Activated gamma-delta T cell treated with Interleukin-2 at 50 U/mL for 16 hours (primary cell): ENCODE measurements at regions not wholly inside any gene's neighbourhood (a gene's known extent, or its start where the extent isn't known, plus 50 kb on each side); places are given as distances from the start of the nearest gene placed in this dataset.

ENCODE experiments used
- DNase-seq: peaks from one replicate; pipeline ENCODE4 v3.0.0-alpha.2; 2020

GRCh38 chr1:5765997-5766913 is 226.0 kb downstream of the NPHP4 start:
- no peak for DNase-seq

GRCh38 chr1:5765483-5765882 is 226.7 kb downstream of the NPHP4 start:
- no peak for DNase-seq

GRCh38 chr1:5764959-5765358 is 227.3 kb downstream of the NPHP4 start:
- no peak for DNase-seq

- DNase-seq: no peak
These were observed 227.8 kb downstream of the NPHP4 start for GRCh38 chr1:5764464-5764863.

GRCh38 chr1:5763696-5764370 is 228.4 kb downstream of the NPHP4 start:
- DNase-seq: no peak

- DNase-seq: no peak
These were observed 233.2 kb downstream of the NPHP4 start for GRCh38 chr1:5758859-5759578.

- DNase-seq: no peak
These were observed 234.0 kb downstream of the NPHP4 start for GRCh38 chr1:5758000-5758858.

- no peak for DNase-seq
These were observed 234.9 kb downstream of the NPHP4 start for GRCh38 chr1:5757187-5757805.

GRCh38 chr1:5756434-5757186 is 235.6 kb downstream of the NPHP4 start:
- DNase-seq: no peak

GRCh38 chr1:5755552-5756125 is 236.6 kb downstream of the NPHP4 start:
- DNase-seq: no peak

- DNase-seq: no peak
These were observed 237.2 kb downstream of the NPHP4 start for GRCh38 chr1:5754817-5755551.

GRCh38 chr1:5753549-5754421 is 238.4 kb downstream of the NPHP4 start:
- DNase-seq: no peak

- DNase-seq: no peak
These were observed 239.3 kb downstream of the NPHP4 start for GRCh38 chr1:5752746-5753548.

GRCh38 chr1:5751833-5752745 is 240.1 kb downstream of the NPHP4 start:
- DNase-seq: no peak

GRCh38 chr1:5751163-5751540 is 241.1 kb downstream of the NPHP4 start:
- DNase-seq: no peak

- no peak for DNase-seq
These were observed 241.8 kb downstream of the NPHP4 start for GRCh38 chr1:5750186-5751162.
